ENCODE measurements at regions not wholly inside any gene's neighbourhood (a gene's known extent, or its start where the extent isn't known, plus 50 kb on each side); places are given as distances from the start of the nearest gene placed in this dataset.

DNA sequence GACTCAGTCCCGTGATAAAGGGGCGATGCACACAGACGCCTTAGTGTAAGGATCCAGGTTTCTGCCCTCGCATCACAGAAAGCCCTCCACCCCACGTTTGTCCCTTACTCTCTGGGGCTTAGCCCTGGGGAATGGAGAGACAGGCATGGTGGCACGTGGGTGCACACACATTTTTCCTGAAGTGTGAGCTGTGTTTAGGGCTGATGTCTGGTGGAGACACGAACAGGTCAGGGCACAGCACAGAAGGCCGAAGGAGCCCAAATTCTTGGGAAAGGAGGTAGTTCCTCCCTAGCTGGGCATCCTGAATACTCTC is 84.3 kb upstream of the DHRSX start:
- H3K4me3 ChIP-seq (ENCODE audit: low read depth in 1 of 3, low read length in 3 of 3): no peak overlapping the region
- no peaks in the 10 kb centered on the region for H3K9me3 ChIP-seq (ENCODE audit: control insufficient read depth in 4 of 4, low read length in 3 of 4)
- peaks cover 0 to 7% (median 4%) of the 10 kb centered on the region in 4 donors for H3K27me3 ChIP-seq (ENCODE audit: control insufficient read depth in 4 of 4, insufficient read depth in 4 of 4, low read length in 3 of 4)
- no peak overlapping the region for H3K9ac ChIP-seq (ENCODE audit: low read depth in 1 of 2, low read length in 2 of 2)
- no peak for DNase-seq (ENCODE audit: low spot score)
- H3K4me1 ChIP-seq (ENCODE audit: control insufficient read depth in 4 of 4, insufficient read depth in 4 of 4, low read length in 3 of 4): peaks cover 0 to 3% (median under 1%) of the 10 kb centered on the region in 4 donors
- WGBS: 40% methylated on average over 8 of the region's 8 CpGs
- H3K27ac ChIP-seq (ENCODE audit: low read depth in 1 of 2, low read length in 2 of 2): no peak overlapping the region
- TF ChIP-seq NR2F2 (IDR thresholded peaks at IDR 0.05): no peak
- TF ChIP-seq RXRA (IDR thresholded peaks at IDR 0.05): no peak
- TF ChIP-seq MAX (IDR thresholded peaks at IDR 0.05): no peak
- no peak for TF ChIP-seq EGR1 (IDR thresholded peaks at IDR 0.05; ENCODE audit: low read depth in 2 of 2)
- TF ChIP-seq ZBTB33 (IDR thresholded peaks at IDR 0.05): no peak
- TF ChIP-seq TAF1 (conservative IDR thresholded peaks at IDR 0.05): no peak
- TF ChIP-seq RAD21 (IDR thresholded peaks at IDR 0.05): no peak
- TF ChIP-seq FOXA1 (IDR thresholded peaks at IDR 0.05): no peak
- TF ChIP-seq SP1 (IDR thresholded peaks at IDR 0.05): no peak
- no peak for TF ChIP-seq GABPA (IDR thresholded peaks at IDR 0.05 in 1 of 2, conservative IDR thresholded peaks at IDR 0.05 in 1 of 2)
- TF ChIP-seq FOXA2 (IDR thresholded peaks at IDR 0.05): no peak
- TF ChIP-seq JUND (IDR thresholded peaks at IDR 0.05): no peak
- TF ChIP-seq ATF3 (IDR thresholded peaks at IDR 0.05): no peak
- no peak for TF ChIP-seq REST (IDR thresholded peaks at IDR 0.05)
- no peak for TF ChIP-seq HNF4A (conservative IDR thresholded peaks at IDR 0.05)
- TF ChIP-seq HNF4G (IDR thresholded peaks at IDR 0.05): no peak
- TF ChIP-seq YY1 (IDR thresholded peaks at IDR 0.05): no peak
- TF ChIP-seq CTCF (IDR thresholded peaks at IDR 0.05; ENCODE audit: low read depth, low read length, missing input control): no peak
- no peaks in the 10 kb centered on the region for H3K36me3 ChIP-seq (ENCODE audit: control insufficient read depth in 4 of 4, insufficient read depth in 3 of 4, low read depth in 1 of 4, low read length in 3 of 4)

Data from liver (tissue), 8 donors.